Testis (tissue), 2 donors: ENCODE measurements at regions not wholly inside any gene's neighbourhood (a gene's known extent, or its start where the extent isn't known, plus 50 kb on each side); places are given as distances from the start of the nearest gene placed in this dataset.
A peak's percentile ranks its signal among the peaks of the same experiment; 100 is the strongest.
"Not testable (repeated sequence)": the region's sequence is repeated elsewhere in the genome, so short reads cannot be mapped to it uniquely, and the experiment has no call there.

Source experiments
- DNase-seq: peaks from one replicate; pipeline ENCODE4 v3.0.0-alpha.2; 2019
- H3K27ac ChIP-seq, 2 donors: fragments of 200-600 bp; sonication (generic); one replicate each; pipeline ENCODE4 v1.5.1; 2019
- H3K27me3 ChIP-seq: fragments of 200-600 bp; sonication (generic); one replicate; pipeline ENCODE4 v1.5.1; 2019
- H3K36me3 ChIP-seq: fragments of 200-600 bp; sonication (generic); one replicate; pipeline ENCODE4 v1.5.1; 2017; ENCODE audit warnings: low read depth; ENCODE audit errors: missing control alignments
- H3K4me1 ChIP-seq: fragments of 200-600 bp; sonication (generic); one replicate; pipeline ENCODE4 v1.5.1; 2019
- H3K4me3 ChIP-seq, 2 donors: fragments of 200-600 bp; sonication (generic); one replicate each; pipeline ENCODE4 v1.5.1; 2017 to 2019
- H3K9me3 ChIP-seq: fragments of 200-600 bp; sonication (generic); one replicate; pipeline ENCODE4 v1.5.1; 2017
- POLR2A ChIP-seq: fragments of 450-650 bp; IDR thresholded peaks from one replicate; pipeline ENCODE4 v1.6.1; 2017; ENCODE audit warnings: antibody characterized with exemption, mild to moderate bottlenecking, moderate library complexity
- WGBS, 2 donors: methylation state at CpG; one replicate each; pipeline ENCODE4 v1.1.5; 2018; 5-methylcytosine and 5-hydroxymethylcytosine counted together
- intact Hi-C: fragments of 100-400 bp; cut with DNase I; formaldehyde crosslinking; loops from one replicate; pipeline ENCODE4 v1.15.1; 2023; ENCODE audit warnings: low total_unique reads
- TF ChIP-seq, protein P1 (sequence below), 3 experiments: fragments of 450-650 bp in 2 of 3; fragments of 200-600 bp in 1 of 3; sonication (generic) in 1 of 3; IDR thresholded peaks; one replicate each; pipeline ENCODE4 v1.5.1; 2016 to 2019; ENCODE audit warnings: antibody characterized with exemption in 3 of 3, mild to moderate bottlenecking in 2 of 3, moderate library complexity in 1 of 3

DNA sequence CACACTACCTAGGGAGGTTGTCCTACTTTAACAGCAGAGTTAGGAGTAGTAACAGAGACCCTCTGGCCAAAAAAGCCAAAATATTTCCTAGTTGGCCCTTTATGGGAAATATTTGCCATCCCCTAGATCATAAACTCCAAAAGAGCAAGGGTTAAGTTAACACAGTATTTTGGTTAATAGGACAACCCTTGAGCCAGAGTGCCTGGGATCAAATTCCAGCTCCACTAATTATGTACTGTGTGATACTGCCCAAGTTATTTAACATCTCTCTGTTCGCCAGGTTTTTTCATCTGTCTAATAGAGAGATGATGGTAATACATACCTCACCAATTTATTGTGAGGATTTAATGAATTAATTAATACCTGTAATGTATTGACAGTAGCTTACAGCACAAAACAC, 767.4 kb downstream of the KCNJ2 start:
- Histone ChIP-seq H3K4me1 (no peaks in the 10 kb centered on the region), H3K27ac (no peak overlapping the region), H3K9me3 (no peaks in the 10 kb centered on the region), H3K36me3 (no peaks in the 10 kb centered on the region), H3K4me3 (no peak overlapping the region), H3K27me3 (no peaks in the 10 kb centered on the region)
- intact Hi-C loops: no loop called here
- no peak for DNase-seq
- TF ChIP-seq, protein P1, sequence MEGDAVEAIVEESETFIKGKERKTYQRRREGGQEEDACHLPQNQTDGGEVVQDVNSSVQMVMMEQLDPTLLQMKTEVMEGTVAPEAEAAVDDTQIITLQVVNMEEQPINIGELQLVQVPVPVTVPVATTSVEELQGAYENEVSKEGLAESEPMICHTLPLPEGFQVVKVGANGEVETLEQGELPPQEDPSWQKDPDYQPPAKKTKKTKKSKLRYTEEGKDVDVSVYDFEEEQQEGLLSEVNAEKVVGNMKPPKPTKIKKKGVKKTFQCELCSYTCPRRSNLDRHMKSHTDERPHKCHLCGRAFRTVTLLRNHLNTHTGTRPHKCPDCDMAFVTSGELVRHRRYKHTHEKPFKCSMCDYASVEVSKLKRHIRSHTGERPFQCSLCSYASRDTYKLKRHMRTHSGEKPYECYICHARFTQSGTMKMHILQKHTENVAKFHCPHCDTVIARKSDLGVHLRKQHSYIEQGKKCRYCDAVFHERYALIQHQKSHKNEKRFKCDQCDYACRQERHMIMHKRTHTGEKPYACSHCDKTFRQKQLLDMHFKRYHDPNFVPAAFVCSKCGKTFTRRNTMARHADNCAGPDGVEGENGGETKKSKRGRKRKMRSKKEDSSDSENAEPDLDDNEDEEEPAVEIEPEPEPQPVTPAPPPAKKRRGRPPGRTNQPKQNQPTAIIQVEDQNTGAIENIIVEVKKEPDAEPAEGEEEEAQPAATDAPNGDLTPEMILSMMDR (IDR thresholded peaks at IDR 0.05): no peak
- TF ChIP-seq POLR2A: no peak
- 94 to 100% methylated on average over 1 of the region's 1 CpG for WGBS, 2 donors

DNA sequence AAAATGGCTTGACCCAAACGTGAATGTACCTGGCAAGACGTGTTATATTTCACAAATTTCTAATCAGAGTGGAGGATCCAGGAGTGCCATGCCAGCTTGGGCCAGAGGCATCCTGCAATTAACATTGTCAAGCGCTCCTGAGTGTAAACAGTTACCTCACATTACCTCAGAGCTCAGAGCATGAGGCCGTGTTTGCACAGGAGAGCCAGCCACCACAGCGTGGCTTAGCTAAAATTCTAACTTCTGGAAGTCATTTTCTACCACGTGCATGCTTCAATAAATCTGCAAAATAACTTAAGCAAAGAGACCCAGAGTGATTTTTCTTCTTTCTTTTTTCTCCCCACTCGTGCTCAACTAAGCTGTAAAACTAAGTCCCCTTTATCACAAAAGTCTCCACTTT, 769.0 kb downstream of the KCNJ2 start:
- WGBS, 2 donors: 63 to 78% methylated on average over 7 of the region's 7 CpGs
- Histone ChIP-seq H3K4me3 (no peak overlapping the region), H3K9me3 (no peaks in the 10 kb centered on the region), H3K36me3 (no peaks in the 10 kb centered on the region), H3K27me3 (no peaks in the 10 kb centered on the region), H3K4me1 (no peaks in the 10 kb centered on the region), H3K27ac (no peak overlapping the region)
- no peak for DNase-seq
- TF ChIP-seq, protein P1 (IDR thresholded peaks at IDR 0.05): no peak
- no peak for TF ChIP-seq POLR2A
- intact Hi-C loops: no loop called here

DNA sequence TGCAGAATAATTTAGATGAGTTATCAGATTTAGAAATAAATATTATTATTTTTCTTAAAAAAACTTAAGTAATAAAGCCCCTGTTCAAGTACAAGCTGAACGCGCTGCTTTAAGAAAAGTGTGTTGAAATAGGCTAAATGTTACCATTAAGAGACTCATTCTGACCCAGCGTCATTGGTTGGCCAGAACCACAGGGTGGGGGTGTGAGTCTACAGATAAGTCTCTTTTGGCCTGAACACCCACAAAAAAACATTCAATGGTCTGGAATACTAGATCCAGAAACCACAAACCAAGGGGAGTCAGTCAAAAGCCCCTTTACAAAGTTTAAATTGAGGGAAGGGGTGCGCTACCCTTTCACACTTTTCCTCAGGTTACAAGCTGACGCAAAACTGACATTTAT, 776.1 kb downstream of the KCNJ2 start:
- Histone ChIP-seq H3K4me3 (no peak overlapping the region), H3K36me3 (no peaks in the 10 kb centered on the region), H3K27ac (no peak overlapping the region), H3K9me3 (no peaks in the 10 kb centered on the region), H3K4me1 (no peaks in the 10 kb centered on the region), H3K27me3 (no peaks in the 10 kb centered on the region)
- DNase-seq: no peak
- intact Hi-C loops: no loop called here
- 75 to 91% methylated on average over 5 of the region's 5 CpGs for WGBS, 2 donors
- no peak for TF ChIP-seq POLR2A
- TF ChIP-seq, protein P1 (IDR thresholded peaks at IDR 0.05): no peak

DNA sequence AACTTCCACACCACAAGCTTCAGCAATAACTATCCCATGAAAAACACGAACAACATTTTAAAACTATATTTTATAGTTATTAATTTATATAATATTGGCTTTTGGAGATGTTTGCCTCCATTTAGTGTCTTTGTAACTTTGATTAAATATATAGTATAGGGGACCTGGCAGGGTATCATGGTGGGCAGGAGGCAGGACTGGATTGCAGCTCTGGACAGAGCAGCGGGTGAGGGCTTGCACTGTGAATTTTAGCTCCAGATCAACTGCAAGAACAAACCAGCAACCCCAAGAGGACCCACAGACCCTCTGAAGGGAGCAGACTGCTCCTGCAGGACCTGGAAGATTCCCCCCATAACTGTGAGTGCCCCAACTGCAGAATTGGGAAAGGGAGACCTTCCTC, 777.9 kb downstream of the KCNJ2 start:
- Histone ChIP-seq H3K4me3 (no peak overlapping the region), H3K9me3 (no peaks in the 10 kb centered on the region), H3K27me3 (no peaks in the 10 kb centered on the region), H3K27ac (no peak overlapping the region), H3K36me3 (no peaks in the 10 kb centered on the region), H3K4me1 (no peaks in the 10 kb centered on the region)
- intact Hi-C loops: no loop called here
- no peak for DNase-seq
- TF ChIP-seq POLR2A: no peak
- TF ChIP-seq, protein P1 (IDR thresholded peaks at IDR 0.05): no peak
- 91 to 95% methylated on average over 2 of the region's 2 CpGs for WGBS, 2 donors

DNA sequence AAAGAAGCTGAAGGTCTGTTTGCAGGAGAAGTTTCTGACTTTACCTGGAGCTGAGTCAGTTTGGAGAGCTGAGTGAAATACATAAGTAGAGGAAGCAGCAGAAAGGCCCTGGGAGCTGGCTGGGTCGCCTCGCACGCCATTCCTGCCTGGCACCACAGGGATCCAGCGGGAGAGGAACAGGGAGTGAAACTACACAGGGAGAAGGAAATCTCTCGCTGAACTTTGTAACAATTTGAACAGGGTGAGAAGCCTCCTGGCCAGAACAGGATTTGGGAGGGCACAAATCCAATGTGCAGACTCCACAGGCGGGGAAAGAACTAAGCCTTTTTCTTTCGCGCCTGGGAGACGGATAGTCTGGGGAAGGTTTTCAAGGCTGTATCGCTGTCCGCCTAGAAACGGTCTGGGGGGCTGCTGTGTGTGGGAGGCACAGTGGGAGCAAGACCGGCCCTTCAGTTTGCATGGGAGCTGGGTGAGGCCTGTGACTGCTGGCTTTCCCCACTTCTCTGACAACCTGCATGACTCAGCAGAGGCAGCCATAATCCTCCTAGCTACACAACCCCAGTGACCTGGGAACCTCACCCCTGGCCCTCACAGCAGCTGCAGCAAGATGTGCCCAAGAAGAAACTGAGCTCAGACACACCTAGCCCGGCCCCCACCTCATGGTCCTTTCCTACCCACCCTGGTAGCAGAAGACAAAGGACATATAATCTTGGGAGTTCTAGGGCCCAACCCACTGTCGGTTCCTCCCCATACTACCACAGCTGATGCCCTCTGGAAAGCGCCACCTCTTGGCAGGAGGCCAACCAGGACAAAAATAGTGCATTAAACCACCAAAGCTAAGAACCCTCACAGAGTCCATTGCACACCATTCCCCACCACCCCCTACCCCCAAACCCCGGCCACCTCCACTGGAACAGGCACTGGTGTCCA, 778.6 kb downstream of the KCNJ2 start:
- Histone ChIP-seq H3K4me3 (no peak overlapping the region), H3K4me1 (no peaks in the 10 kb centered on the region), H3K27ac (no peak overlapping the region), H3K27me3 (no peaks in the 10 kb centered on the region), H3K36me3 (no peaks in the 10 kb centered on the region), H3K9me3 (no peaks in the 10 kb centered on the region)
- TF ChIP-seq, protein P1 (IDR thresholded peaks at IDR 0.05): no peak
- TF ChIP-seq POLR2A: no peak
- intact Hi-C loops: no loop called here
- DNase-seq: peak; percentile 29
- 77 to 89% methylated on average over 17 of the region's 17 CpGs for WGBS, 2 donors

DNA sequence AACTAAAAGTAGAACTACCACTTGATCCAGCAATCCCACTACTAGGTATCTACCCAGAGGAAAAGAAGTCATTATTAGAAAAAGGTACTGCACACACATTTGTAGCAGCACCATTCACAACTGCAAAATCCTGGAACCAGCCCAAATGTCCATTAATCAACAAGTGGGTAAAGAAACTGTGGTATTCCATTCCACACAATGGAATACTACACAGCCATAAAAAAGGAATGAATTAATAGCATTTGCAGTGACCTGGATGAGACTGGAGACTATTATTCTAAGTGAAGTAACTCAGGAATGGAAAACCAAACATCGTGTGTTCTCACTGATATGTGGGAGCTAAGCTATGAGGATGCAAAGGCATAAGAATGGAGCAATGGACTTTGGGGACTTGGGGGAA, 783.8 kb downstream of the KCNJ2 start:
- H3K36me3 ChIP-seq, H3K9me3 ChIP-seq, DNase-seq, intact Hi-C loops, H3K27me3 ChIP-seq, H3K27ac ChIP-seq, H3K4me1 ChIP-seq, H3K4me3 ChIP-seq: not testable (repeated sequence)
- WGBS, 2 donors: 80 to 89% methylated on average over 1 of the region's 1 CpG
